ENCODE measurements at regions not wholly inside any gene's neighbourhood (a gene's known extent, or its start where the extent isn't known, plus 50 kb on each side); places are given as distances from the start of the nearest gene placed in this dataset.

DNA sequence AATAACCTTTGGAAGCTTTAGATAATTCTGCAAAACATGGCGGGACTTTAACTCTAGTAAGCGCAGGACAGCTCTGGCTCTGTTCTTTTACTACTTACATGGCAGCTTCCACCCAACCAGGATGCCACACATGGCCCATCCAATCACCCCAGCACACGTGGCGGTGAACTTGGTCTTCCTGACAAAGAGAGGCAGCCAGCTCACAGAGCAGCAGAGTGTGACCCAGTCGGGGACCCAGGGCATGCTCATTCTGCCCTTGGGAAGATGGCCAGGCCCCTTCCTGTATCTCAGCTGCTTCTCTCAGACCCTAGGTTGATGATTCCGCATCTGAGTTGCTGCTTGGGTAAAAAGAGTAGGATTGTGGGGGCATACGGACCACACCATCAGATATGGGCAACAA is 172.1 kb downstream of the USP12 start:
- no peak for TF ChIP-seq POLR2A (IDR thresholded peaks at IDR 0.05)
- TF ChIP-seq, protein P1, sequence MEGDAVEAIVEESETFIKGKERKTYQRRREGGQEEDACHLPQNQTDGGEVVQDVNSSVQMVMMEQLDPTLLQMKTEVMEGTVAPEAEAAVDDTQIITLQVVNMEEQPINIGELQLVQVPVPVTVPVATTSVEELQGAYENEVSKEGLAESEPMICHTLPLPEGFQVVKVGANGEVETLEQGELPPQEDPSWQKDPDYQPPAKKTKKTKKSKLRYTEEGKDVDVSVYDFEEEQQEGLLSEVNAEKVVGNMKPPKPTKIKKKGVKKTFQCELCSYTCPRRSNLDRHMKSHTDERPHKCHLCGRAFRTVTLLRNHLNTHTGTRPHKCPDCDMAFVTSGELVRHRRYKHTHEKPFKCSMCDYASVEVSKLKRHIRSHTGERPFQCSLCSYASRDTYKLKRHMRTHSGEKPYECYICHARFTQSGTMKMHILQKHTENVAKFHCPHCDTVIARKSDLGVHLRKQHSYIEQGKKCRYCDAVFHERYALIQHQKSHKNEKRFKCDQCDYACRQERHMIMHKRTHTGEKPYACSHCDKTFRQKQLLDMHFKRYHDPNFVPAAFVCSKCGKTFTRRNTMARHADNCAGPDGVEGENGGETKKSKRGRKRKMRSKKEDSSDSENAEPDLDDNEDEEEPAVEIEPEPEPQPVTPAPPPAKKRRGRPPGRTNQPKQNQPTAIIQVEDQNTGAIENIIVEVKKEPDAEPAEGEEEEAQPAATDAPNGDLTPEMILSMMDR (IDR thresholded peaks at IDR 0.05) = no peak
- no peak for TF ChIP-seq POLR2AphosphoS5 (IDR thresholded peaks at IDR 0.05)
